ENCODE measurements at regions not wholly inside any gene's neighbourhood (a gene's known extent, or its start where the extent isn't known, plus 50 kb on each side); places are given as distances from the start of the nearest gene placed in this dataset.

DNA sequence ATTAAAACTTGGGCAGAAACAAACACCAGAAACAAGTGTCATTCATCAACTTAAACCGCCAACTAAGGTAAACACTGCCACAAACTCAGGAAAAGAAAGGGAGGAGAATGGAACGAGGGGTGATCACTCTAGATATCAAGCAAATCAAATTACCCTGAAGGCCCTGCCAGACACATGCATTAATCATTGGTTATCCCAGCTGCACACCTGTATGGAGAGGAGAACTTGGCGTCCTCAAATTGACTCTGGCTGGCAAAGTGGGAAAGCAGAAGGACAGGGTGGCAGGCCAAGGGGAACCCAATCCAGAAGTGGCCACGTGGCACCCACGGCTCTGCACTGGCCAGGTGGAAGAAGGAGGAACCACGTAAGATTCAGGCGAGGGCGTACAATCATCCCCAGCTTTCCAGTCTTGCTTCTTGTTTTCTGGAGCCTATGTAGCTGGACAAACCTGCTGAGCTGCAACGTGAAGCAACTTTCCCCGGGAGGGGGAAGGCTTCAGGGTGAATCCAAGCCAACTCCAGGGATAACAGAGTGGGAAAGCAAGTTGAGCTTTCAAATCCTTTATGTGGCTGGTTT is 156.2 kb upstream of the JARID2 start:
- Mint-ChIP-seq H3K4me3 (no peak overlapping the region), H3K4me1 (peaks cover 11% of the 10 kb centered on the region), H3K9me3 (no peaks in the 10 kb centered on the region), H3K27ac (no peak overlapping the region), H3K36me3 (ENCODE audit: low read depth) (no peaks in the 10 kb centered on the region), H3K27me3 (ENCODE audit: insufficient read depth, low read depth, poor library complexity) (no peaks in the 10 kb centered on the region)
- no peak overlapping the region for H3K4me3 ChIP-seq
- no peak; the same call in 2 of the 3 replicates for ATAC-seq
- TF ChIP-seq, protein P1, sequence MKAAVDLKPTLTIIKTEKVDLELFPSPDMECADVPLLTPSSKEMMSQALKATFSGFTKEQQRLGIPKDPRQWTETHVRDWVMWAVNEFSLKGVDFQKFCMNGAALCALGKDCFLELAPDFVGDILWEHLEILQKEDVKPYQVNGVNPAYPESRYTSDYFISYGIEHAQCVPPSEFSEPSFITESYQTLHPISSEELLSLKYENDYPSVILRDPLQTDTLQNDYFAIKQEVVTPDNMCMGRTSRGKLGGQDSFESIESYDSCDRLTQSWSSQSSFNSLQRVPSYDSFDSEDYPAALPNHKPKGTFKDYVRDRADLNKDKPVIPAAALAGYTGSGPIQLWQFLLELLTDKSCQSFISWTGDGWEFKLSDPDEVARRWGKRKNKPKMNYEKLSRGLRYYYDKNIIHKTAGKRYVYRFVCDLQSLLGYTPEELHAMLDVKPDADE (IDR thresholded peaks at IDR 0.05), result no peak
- TF ChIP-seq JUNB (IDR thresholded peaks at IDR 0.05; ENCODE audit: unreplicated experiment), result no peak
- no peak for TF ChIP-seq EZH2 (IDR thresholded peaks at IDR 0.05; ENCODE audit: low read depth, unreplicated experiment)
- no peak for TF ChIP-seq ZNF114 (CRISPR knock-in tag; IDR thresholded peaks at IDR 0.05)
- no peak for TF ChIP-seq POLR2AphosphoS5 (IDR thresholded peaks at IDR 0.05; ENCODE audit: low read depth)
- TF ChIP-seq, protein P2, sequence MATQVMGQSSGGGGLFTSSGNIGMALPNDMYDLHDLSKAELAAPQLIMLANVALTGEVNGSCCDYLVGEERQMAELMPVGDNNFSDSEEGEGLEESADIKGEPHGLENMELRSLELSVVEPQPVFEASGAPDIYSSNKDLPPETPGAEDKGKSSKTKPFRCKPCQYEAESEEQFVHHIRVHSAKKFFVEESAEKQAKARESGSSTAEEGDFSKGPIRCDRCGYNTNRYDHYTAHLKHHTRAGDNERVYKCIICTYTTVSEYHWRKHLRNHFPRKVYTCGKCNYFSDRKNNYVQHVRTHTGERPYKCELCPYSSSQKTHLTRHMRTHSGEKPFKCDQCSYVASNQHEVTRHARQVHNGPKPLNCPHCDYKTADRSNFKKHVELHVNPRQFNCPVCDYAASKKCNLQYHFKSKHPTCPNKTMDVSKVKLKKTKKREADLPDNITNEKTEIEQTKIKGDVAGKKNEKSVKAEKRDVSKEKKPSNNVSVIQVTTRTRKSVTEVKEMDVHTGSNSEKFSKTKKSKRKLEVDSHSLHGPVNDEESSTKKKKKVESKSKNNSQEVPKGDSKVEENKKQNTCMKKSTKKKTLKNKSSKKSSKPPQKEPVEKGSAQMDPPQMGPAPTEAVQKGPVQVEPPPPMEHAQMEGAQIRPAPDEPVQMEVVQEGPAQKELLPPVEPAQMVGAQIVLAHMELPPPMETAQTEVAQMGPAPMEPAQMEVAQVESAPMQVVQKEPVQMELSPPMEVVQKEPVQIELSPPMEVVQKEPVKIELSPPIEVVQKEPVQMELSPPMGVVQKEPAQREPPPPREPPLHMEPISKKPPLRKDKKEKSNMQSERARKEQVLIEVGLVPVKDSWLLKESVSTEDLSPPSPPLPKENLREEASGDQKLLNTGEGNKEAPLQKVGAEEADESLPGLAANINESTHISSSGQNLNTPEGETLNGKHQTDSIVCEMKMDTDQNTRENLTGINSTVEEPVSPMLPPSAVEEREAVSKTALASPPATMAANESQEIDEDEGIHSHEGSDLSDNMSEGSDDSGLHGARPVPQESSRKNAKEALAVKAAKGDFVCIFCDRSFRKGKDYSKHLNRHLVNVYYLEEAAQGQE (IDR thresholded peaks at IDR 0.05; ENCODE audit: unreplicated experiment), result no peak
- TF ChIP-seq STAT1 (IDR thresholded peaks at IDR 0.05; ENCODE audit: unreplicated experiment), result no peak
- TF ChIP-seq, protein P3, sequence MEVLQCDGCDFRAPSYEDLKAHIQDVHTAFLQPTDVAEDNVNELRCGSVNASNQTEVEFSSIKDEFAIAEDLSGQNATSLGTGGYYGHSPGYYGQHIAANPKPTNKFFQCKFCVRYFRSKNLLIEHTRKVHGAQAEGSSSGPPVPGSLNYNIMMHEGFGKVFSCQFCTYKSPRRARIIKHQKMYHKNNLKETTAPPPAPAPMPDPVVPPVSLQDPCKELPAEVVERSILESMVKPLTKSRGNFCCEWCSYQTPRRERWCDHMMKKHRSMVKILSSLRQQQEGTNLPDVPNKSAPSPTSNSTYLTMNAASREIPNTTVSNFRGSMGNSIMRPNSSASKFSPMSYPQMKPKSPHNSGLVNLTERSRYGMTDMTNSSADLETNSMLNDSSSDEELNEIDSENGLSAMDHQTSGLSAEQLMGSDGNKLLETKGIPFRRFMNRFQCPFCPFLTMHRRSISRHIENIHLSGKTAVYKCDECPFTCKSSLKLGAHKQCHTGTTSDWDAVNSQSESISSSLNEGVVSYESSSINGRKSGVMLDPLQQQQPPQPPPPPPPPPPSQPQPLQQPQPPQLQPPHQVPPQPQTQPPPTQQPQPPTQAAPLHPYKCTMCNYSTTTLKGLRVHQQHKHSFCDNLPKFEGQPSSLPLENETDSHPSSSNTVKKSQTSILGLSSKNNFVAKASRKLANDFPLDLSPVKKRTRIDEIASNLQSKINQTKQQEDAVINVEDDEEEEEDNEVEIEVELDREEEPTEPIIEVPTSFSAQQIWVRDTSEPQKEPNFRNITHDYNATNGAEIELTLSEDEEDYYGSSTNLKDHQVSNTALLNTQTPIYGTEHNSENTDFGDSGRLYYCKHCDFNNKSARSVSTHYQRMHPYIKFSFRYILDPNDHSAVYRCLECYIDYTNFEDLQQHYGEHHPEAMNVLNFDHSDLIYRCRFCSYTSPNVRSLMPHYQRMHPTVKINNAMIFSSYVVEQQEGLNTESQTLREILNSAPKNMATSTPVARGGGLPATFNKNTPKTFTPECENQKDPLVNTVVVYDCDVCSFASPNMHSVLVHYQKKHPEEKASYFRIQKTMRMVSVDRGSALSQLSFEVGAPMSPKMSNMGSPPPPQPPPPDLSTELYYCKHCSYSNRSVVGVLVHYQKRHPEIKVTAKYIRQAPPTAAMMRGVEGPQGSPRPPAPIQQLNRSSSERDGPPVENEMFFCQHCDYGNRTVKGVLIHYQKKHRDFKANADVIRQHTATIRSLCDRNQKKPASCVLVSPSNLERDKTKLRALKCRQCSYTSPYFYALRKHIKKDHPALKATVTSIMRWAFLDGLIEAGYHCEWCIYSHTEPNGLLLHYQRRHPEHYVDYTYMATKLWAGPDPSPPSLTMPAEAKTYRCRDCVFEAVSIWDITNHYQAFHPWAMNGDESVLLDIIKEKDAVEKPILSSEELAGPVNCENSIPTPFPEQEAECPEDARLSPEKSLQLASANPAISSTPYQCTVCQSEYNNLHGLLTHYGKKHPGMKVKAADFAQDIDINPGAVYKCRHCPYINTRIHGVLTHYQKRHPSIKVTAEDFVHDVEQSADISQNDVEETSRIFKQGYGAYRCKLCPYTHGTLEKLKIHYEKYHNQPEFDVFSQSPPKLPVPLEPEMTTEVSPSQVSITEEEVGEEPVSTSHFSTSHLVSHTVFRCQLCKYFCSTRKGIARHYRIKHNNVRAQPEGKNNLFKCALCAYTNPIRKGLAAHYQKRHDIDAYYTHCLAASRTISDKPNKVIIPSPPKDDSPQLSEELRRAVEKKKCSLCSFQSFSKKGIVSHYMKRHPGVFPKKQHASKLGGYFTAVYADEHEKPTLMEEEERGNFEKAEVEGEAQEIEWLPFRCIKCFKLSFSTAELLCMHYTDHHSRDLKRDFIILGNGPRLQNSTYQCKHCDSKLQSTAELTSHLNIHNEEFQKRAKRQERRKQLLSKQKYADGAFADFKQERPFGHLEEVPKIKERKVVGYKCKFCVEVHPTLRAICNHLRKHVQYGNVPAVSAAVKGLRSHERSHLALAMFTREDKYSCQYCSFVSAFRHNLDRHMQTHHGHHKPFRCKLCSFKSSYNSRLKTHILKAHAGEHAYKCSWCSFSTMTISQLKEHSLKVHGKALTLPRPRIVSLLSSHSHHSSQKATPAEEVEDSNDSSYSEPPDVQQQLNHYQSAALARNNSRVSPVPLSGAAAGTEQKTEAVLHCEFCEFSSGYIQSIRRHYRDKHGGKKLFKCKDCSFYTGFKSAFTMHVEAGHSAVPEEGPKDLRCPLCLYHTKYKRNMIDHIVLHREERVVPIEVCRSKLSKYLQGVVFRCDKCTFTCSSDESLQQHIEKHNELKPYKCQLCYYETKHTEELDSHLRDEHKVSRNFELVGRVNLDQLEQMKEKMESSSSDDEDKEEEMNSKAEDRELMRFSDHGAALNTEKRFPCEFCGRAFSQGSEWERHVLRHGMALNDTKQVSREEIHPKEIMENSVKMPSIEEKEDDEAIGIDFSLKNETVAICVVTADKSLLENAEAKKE (CRISPR knock-in tag; IDR thresholded peaks at IDR 0.05), result no peak
- TF ChIP-seq ZNF331 (CRISPR knock-in tag; IDR thresholded peaks at IDR 0.05; ENCODE audit: low read depth), result no peak
- no peak for TF ChIP-seq CREB1 (CRISPR knock-in tag; IDR thresholded peaks at IDR 0.05; ENCODE audit: low read depth)
- TF ChIP-seq, protein P4, sequence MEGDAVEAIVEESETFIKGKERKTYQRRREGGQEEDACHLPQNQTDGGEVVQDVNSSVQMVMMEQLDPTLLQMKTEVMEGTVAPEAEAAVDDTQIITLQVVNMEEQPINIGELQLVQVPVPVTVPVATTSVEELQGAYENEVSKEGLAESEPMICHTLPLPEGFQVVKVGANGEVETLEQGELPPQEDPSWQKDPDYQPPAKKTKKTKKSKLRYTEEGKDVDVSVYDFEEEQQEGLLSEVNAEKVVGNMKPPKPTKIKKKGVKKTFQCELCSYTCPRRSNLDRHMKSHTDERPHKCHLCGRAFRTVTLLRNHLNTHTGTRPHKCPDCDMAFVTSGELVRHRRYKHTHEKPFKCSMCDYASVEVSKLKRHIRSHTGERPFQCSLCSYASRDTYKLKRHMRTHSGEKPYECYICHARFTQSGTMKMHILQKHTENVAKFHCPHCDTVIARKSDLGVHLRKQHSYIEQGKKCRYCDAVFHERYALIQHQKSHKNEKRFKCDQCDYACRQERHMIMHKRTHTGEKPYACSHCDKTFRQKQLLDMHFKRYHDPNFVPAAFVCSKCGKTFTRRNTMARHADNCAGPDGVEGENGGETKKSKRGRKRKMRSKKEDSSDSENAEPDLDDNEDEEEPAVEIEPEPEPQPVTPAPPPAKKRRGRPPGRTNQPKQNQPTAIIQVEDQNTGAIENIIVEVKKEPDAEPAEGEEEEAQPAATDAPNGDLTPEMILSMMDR (conservative IDR thresholded peaks at IDR 0.05; ENCODE audit: low read depth in 2 of 2), result no peak
- no peak for TF ChIP-seq EZH2phosphoT487 (IDR thresholded peaks at IDR 0.05; ENCODE audit: unreplicated experiment)
- TF ChIP-seq NANOG (IDR thresholded peaks at IDR 0.05; ENCODE audit: borderline replicate concordance), result no peak
- H3F3A ChIP-seq (replicated peaks; ENCODE audit: low read depth), result 0 out of 2 replicates have a peak, but pooled peaks cover 6% of the 10 kb centered on the region
- no peak overlapping the region for H3K27ac ChIP-seq (ENCODE audit: low read depth)
- H3K4me1 ChIP-seq (ENCODE audit: insufficient read depth), result 0 out of 2 replicates have a peak, but pooled peaks cover 6% of the 10 kb centered on the region
- peak overlapping the region; percentile 94 for H2AFZ ChIP-seq
- no peaks in the 10 kb centered on the region for H3K36me3 ChIP-seq (ENCODE audit: insufficient read depth)
- no peaks in the 10 kb centered on the region for H3K27me3 ChIP-seq (ENCODE audit: insufficient read depth)
- H3K4me2 ChIP-seq, result no peak overlapping the region
- no peak for DNase-seq (ENCODE audit: low spot score)
- H4K20me1 ChIP-seq (replicated peaks; ENCODE audit: insufficient read depth), result no peaks in the 10 kb centered on the region
- peaks cover 9% of the 10 kb centered on the region; the same call in 1 of the 2 replicates for H3K9me2 ChIP-seq (ENCODE audit: insufficient read depth)
- no peaks in the 10 kb centered on the region for H3K79me2 ChIP-seq (replicated peaks; ENCODE audit: insufficient read depth)
